ENCODE measurements at regions not wholly inside any gene's neighbourhood (a gene's known extent, or its start where the extent isn't known, plus 50 kb on each side); places are given as distances from the start of the nearest gene placed in this dataset.
"Not testable (repeated sequence)": the region's sequence is repeated elsewhere in the genome, so short reads cannot be mapped to it uniquely, and the experiment has no call there.

DNA sequence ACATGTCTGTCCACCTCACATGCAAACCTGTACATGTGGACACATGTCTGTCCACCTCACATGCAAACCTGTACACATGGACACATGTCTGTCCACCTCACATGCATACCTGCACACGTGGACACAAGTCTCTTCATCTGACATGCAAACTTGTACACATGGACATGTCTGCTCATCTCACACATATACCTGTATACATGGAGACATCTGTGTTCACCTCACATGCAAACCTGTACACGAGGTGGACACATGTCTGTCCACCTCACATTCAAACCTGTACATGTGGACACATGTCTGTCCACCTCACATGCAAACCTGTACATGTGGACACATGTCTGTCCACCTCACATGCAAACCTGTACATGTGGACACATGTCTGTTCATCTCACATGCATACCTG is 90.1 kb downstream of the OLFM1 start:
- TF ChIP-seq POLR2AphosphoS5, POLR2A (IDR thresholded peaks at IDR 0.05; ENCODE audit: low read depth, low read length): not testable (repeated sequence)

All from GM12892 (cell line).